ENCODE measurements at regions not wholly inside any gene's neighbourhood (a gene's known extent, or its start where the extent isn't known, plus 50 kb on each side); places are given as distances from the start of the nearest gene placed in this dataset.

DNA sequence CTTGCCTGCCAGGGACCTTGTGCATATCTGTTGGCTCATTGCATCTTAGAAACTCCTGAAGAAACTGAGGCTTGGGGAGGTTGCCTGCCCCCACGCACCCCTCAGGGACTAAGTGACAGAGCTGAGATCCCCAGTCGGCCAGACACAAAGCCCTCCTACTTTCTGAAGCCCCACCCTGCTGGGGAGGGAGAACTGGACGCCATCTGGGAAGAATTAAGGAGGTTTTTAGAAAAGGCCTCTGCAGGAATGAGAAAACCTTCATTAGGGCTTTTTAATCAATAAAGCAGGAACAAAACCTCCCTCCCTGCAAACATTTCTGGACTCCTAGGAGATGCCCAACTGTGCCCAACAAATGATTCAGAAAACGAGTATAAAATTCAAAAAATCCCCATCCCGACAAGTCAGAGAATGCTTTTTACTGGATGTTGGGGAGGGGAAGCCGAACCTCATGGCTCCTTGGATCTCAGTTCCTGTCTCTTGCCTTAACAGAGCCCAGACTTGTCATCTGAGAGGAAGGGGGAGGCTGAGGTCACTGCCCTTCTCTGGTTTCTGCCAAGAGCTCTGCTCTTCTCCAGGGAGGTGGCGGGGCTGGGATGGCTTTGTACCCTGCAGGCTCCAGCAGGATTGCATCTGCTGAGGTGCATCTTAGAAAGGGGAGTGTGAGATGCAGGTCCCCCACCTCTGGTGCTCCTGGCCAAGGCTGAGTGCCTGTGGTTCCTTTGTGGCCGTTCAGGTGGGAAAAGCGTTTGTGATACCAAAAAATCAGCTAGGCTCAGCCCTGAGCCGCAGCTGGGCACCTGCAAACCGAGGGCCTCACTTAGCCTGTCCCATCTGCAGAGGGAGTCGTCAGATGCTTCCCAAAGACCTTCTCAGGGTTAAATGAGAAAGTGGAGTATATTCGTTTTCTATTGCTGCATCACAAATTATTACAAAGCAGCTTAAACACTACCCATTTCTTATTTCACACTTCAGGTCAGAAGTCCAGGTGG is 142.4 kb downstream of the ZFP36L2 start:
- DNase-seq: peak; percentile 89

DNA sequence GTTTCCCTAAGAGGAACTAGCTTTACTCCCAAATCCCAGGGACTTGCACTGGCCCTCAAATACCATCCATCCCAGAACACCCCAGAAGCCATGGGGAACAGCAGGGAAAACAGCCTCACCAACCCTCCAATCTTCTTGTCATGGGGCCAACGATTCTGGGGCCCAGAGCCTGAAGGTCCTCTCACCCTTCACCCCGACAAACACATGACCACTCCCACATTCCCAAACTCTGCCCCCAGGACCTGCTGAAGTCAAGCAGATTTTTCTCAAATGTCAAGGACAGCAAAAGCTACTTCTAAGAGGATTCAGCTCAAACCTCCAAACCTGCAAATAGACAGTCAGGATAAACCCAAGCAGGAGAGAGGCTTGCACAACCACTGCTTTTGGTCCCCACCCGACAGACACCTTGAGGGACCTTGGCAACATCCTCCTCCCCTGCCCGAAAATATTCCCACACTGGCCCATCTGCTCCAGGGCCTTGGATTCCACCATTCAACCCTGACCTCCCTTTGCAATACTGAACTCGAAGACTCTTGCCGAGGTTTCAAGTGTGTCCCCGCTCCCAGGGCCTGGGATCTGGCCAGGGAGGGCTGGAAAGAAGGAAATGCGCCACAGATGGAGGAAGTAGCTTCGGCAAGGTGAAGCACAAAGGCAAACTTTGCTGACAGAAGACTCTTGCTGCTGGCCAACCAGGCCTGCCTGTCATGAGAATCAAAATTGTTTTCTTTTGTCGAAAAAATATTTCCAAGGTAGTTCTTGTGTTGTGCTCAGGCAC is 143.3 kb downstream of the ZFP36L2 start:
- DNase-seq: peak; percentile 25

DNA sequence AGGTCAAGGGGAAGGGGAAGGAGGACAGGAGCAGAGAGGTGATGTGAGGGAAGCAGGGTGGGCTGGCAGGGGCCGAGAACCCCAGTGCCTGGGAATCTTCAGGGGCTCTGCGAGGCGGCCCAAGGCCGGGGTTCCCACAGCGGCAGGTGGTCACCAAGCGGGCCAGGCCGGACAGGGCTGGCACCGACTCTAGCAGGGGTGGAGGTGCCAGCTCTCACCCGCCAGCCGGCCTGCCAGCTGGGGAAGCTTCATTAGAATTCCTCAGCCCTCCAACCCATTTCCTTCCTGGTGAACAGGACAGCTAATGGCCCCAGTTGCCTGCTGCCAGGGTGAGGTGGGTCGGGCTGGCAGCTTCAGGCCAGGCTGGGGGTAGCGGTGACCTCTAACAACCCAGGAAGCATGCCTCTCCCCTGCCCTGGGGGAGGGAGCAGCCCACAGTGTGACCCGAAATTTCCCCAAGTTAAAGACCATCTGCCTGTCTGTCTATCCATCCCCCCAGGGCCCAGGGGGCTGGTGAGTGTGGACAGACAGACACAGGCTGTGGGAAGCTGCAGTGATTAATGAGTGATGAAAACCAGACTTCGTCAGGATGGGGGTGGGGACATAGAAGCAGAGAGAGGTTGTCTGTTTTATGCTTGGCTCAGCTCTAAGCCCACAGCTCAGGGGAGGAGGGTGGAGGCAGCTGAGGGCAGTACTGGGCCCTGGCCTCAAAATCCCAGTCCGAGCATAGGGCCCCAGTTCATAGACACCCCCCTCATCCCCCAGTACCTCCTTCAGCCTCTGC is 144.1 kb downstream of the ZFP36L2 start:
- DNase-seq: peak; percentile 96

DNA sequence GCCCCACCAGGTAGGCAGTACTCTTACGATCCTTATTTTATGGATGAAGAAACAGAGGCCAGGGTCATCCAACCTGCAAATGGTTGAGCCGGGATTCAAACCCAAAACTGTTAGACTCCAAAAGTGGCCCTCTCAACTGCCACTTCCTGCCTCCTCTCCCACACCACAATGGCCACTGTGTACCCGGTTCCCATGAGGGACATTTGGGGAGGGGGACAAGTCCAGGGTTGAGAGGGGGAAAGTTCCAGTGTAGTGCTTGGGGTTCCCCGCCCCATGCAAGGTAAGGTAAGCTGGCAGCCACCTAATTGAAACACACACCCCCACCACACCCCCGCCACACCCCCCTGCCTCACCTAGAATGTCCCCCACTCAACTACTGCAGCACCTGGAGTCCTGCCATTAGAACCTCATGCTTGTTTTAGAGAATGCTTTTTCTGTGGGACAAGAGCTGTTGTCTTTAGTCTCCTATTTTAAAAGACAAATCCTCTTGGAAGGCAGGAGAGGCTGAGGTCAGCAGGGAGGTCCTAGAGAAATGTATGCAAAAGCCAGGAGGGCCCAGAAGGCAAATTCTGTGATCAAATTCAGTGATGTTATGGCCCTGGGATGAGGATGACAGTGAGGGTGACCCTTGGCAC is 145.2 kb downstream of the ZFP36L2 start:
- DNase-seq: no peak

DNA sequence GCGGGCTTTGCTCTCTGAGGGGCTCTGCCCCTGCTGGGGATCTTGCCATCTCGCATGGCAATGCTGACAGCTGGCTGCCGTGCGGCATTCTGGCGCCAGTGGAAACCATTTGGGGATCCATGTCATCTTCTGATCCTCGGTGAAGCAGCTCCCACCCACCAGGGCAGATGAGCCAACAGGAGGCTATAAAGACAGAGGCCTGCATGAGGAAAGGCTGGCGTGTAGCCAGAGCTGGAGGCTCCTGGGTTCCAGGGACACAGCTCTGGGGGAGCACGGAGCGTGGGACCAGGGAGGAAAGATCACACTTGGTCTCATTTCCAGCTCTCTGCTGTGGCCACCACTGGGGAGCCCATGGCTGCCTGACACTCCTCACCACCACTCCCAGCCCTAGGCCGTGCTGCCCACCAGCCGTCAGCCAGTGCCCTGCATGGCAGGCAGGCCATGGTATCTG is 145.8 kb downstream of the ZFP36L2 start:
- DNase-seq: peak; percentile 34

DNA sequence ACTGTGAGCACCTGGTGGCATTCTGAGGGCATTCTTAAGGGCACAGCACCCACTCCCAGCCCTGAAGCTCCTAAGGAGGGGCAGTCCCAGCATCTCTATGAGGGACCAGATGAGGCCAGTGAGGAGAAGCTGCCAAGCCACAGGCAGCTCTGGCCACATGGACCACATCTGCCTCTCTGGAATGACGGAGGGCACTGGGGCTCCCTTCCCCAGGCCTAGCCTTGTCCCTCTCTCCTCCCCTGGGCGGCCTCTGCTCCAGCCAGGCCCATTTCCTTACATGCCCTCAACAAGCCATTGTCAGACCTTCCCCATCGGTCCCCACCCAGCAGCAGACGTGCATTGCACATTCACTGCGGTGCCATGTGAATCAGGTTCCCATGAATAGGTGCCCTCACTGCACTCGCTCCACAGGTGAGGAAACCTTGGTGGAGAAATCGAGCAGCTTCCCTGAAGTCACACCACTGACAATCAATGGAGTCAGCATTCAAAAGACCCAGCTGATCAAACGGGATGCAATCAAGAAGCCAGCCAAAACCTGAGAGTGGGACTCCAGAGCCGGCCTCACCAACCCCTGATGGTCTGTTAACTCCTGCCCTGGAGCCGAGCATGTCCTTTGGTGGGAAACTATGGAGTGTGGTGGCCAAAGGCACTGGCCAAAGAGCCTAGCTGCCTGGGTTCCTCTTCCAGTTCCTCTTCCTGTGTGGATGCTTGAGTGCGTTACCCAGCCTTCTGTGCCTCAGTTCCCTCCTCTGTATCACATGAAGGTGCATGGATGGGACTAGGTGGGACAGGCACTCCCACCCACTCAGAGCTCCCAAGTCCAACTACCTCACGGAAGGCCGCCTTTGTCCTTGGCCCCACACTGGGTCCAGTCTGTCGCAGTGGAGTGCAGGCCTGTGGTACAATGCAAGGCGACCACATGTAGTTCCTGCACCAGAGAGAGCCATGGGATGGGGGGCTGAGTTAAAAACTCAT is 147.3 kb downstream of the ZFP36L2 start:
- DNase-seq: no peak

DNA sequence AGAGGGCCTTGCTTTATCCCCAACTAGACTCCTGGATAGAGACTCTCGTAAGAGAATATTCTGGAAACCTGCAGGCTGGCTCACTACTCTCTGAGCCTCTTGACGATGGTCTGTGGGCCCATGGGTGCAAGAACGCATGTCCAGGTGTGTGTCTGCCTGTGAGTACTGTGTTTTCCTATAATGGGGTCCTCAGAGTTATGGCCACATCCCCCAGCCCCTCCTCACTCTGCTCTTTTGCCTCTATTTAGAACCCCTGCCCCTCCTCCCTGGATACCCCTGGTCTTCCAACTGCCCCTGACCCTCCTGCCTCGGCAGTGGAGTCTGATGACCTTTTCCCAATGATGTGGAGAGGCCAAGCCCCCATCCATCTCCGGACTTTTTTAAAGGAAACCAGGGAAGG is 148.1 kb downstream of the ZFP36L2 start:
- DNase-seq: no peak

DNA sequence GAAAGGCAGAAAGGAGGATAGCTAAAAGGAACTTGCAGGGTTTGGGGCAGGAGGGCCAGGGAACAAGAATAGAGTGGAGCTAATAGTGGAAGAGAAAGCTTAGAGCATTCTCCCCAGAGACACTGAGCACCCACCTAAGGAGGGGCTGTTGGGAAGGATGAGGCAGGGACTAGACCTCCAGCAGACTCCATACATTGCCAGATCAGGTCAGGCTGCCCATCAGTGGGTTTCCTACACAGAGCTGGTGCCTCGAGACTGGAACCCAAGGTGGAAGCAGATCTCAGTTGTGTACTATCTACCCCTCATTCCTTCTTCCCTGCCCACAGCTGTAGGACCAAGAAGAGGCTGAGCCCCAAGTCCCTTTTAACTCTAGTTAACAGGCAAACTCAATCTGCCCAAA is 148.5 kb downstream of the ZFP36L2 start:
- no peak for DNase-seq

DNA sequence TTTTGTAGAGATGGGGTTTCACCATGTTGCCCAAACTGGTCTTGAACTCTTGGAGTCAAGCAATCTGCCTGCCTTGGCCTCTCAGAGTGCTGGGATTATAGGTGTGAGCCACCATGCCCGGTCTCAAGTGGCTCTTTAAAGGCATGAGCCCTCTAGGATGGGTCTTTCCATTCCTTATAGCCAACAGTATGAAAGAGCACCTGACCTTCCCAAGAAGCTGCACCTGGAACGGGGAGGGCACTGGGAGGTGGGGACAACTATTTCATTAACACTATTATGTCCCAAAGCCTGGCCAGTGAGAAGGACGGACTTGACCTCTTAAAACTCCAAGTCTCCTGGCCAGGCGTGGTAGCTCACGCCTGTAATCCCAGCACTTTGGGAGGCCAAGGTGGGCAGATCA is 149.7 kb downstream of the ZFP36L2 start:
- no peak for DNase-seq

DNA sequence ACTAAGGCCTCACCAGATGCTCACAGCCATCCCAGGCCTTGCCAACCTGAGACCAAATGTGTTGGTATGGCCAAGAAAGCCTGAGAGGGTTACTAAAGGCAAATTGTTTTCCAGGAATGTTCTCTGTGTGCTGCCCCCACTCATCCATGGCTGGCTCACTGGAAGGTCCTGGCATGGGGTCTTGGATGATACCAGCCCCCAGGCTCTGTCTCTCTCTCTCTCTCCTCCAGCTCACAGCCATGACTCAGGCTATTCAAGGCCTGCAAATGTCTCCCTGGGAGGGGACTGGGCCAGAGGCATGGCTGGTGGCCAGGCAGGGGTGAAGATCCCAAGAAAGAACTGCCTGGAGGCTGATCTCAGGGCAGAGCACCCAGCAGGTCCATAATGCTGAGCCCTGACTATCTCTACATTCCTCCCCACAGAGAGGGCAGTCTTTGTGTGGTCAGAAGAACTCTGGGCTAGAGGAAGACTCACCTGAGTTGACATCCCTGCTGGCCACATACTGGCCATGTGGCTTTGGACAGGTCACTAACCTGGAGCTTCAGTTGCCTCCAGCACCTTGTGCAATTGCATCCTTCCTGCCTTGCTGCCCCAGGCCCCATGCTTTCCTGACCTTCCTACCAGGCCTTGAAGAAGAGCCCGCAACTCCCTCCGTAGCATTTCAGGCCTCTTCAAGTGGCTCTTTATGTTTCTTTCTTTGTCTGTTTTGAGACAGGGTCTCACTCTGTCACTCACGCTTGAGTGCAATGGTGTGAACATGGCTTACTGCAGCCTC is 150.4 kb downstream of the ZFP36L2 start:
- DNase-seq: peak; percentile 90

DNA sequence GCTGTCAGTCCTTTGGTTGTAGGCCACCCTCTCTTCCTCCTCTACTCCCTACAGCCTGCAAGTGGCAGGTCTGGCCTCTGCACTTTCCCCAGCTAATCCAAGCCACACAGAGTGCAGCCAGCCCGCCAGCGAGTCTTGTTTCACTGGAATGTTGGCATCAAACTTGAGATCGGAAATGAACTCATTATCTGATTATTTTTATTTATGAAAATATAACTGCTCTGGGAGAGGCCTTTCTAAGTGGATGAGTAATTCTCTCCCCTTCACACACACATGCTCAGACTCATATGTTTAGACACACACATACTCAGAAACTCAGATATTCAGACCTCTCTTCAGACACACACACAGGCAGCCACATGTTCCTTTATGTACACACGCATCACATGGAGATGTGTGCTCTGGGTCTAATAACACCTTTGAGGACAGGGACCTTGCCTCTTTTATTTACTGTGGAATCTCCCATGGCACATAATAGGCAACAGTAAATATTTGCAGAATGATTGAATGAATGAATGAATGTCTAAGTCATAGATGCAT is 151.3 kb downstream of the ZFP36L2 start:
- peak; percentile 98 for DNase-seq

DNA sequence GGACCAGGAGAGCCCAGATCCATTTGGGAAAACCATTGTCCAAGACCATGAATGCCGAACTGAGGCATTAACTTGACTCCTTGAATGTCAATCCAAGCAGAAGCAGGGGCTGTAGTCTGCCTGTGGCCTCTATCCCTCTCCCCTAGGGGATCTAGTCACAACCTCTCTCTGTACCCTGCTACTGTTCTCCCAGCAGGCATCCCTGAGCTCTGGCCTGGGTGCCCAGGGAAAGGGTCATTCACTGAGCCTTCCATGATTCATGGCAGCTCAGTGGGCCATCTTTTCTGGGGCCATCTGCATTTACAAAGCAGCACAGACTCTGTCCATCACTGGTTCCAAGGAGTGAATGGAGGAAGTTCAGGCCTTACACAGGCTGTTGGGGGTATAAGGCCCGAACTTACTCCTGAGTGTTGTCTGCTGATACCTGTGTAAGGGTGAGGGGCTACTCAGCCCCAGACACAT is 151.8 kb downstream of the ZFP36L2 start:
- DNase-seq: no peak

DNA sequence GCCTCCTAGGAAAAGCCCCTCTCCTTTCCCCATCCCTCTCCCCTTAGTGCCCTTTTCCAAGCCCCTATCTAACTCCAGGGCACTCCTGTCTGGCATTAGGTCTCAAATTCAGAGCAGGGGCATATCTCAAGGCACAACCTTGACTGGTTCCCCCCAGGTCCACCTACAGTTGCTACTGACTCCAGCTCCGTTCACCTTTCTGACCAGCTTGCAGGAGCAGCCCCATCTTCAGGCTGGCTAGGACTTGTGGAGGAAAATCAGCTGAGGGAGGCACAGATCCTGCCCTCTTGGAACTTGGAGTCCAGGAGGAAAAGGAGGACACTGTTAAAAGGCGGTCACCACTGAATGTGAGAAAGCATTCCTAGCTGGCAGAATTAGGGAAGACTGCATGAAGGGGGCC is 152.4 kb downstream of the ZFP36L2 start:
- no peak for DNase-seq

DNA sequence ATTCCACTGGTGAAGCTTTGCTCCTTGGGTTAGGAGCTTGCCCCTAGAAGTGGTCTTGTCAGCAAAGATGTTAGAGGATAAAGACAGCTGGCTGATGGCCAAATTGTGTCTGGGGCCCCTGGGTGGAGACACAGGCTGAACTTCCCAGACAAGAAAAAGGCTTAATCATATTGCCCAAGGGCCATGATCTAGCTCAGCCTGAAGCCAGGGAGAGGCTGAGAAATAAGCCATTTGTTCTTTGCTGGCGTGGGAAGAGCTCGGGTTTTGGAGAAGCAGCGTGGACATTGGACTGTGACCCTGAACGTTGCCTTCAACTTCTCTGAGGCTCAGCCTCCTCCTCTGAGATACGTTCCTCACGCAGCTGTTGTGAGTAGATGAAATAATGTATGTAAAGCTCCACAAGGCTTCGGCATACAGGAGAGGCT is 153.0 kb downstream of the ZFP36L2 start:
- DNase-seq: peak; percentile 77

DNA sequence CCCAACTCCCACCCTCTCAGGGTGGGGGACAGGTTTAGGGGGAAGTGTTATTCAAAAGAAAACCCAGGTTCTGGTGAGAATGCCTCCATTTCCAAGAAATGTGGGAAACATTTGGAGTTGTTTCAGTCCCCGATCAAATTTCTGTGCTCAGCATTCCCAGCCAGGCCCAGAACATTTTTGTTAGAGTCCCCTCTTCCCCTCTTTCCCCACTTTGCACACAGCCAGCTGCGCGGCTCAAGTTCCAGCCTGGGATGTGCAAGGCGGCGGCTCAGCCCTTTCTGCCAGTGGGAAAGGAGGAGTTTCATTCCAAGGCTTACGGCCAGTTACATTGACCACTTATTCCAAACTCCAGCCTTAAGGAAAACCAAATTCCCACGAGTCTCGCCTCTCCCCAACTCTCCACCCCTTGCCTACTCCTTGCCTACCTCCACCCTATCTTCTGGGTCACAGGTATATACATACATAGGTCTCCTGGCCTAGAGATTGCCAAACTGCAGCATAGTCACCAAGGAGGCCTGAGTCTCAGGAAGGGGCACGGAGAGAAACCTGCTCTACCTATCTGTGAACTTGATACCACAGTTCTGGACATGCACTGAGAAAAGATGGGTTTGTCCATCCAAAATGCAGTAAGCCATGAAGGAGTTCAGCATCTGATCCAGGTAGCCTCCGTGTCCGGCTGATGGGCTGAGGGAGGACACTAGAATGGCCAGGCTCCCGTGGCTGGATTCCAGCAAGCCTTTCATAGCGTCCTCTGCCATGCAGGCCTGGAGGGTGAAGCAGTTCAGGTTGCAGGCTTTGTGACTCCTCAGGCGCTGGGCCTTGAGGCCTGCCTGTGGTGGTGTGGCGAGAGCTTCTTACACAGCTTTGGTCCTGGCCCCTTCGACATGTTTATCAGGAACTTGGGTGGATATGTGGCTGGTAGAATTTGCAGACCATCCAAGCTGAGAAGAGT is 154.5 kb downstream of the ZFP36L2 start:
- DNase-seq: peak; percentile 71

DNA sequence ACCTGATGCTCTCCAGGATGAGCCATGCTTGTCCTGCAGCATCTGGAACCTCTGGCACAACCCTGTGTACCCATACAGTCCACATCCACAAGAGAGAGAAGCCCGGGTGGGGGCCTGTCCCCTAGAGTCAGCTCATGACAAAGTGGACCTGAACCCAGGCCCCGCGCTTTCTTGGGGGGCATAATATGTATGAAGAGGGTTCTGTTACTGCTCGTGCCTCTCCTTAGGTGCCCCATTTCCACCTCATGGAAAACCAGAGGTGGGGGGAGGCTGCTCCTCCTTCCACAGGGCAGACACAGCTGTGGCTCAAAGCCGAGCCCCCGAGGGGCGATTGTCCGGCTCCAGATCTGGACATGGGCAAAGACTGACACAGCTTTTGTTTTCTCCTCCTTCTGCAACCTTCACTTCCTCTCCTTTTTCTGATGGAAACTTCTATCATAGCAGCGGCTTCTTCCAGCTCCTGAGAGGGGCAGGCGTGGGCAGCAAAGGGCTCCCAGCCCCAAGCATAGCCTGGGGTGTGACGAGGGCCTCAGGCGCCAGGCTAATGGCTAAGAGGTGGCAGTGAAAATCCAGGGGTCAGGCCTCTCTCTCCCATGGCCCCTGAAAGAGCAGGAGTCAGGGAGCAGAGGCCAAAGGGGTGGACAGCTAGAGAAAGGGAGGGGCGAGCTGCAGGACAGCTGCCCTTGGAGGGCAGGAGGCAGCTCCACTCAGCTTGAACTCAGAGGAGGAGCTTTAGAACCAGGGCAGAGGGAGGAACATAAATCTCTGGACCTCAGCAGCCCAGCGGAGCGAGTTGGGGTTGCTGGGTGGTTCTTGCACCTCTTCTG is 155.5 kb downstream of the ZFP36L2 start:
- no peak for DNase-seq

DNA sequence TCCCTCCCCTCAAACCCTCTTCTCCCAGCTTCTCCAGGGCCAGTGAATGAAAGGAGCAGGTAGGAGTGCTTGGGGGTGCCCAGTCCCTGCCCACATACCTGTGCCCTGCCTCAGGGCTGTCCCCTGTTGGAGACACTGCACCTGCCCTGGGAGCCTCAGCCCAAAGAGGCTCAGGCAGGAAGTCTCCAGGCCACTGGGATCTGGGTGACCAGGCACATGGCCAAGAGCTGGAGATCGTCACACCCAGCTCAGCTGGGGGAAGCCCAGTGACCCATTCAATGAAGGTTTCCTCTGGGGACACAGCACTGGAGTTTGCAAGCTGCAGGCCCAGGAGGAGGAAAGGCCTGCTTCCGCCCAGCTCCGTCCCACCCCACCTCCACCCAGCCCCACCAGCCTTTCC is 156.4 kb downstream of the ZFP36L2 start:
- DNase-seq: no peak
